Vagina (tissue), 2 donors: ENCODE measurements at regions not wholly inside any gene's neighbourhood (a gene's known extent, or its start where the extent isn't known, plus 50 kb on each side); places are given as distances from the start of the nearest gene placed in this dataset.
"Not testable (repeated sequence)": the region's sequence is repeated elsewhere in the genome, so short reads cannot be mapped to it uniquely, and the experiment has no call there.

Experiments used
- DNase-seq, 2 donors: peaks; one replicate each; pipeline ENCODE4 v3.0.0-alpha.2; 2017; ENCODE audit errors: extremely low spot score in 2 of 2
- H3K27ac ChIP-seq: fragments of 200-600 bp; sonication (generic); one replicate; pipeline ENCODE4 v1.5.1; 2019
- H3K27me3 ChIP-seq: fragments of 200-600 bp; sonication (generic); one replicate; pipeline ENCODE4 v1.5.1; 2019
- H3K36me3 ChIP-seq, 2 donors: fragments of 200-600 bp; sonication (generic); one replicate each; pipeline ENCODE4 v1.5.1; 2017 to 2019
- H3K4me1 ChIP-seq: fragments of 200-600 bp; sonication (generic); one replicate; pipeline ENCODE4 v1.5.1; 2019
- H3K4me3 ChIP-seq, 2 donors: fragments of 200-600 bp; sonication (generic); 1 replicate in 1 of 2; 2 replicates in 1 of 2; pipeline ENCODE4 v1.5.1; 2016 to 2019
- H3K9me3 ChIP-seq: fragments of 200-600 bp; sonication (generic); one replicate; pipeline ENCODE4 v1.5.1; 2019
- CTCF ChIP-seq, 3 experiments: fragments of 450-650 bp in 2 of 3; fragments of 200-600 bp in 1 of 3; sonication (generic) in 1 of 3; IDR thresholded peaks; one replicate each; pipeline ENCODE4 v1.5.1; 2017 to 2019; ENCODE audit warnings: antibody characterized with exemption in 3 of 3, mild to moderate bottlenecking in 2 of 3, moderate library complexity in 2 of 3
- POLR2A ChIP-seq, 2 donors: fragments of 450-650 bp; IDR thresholded peaks; one replicate each; pipeline ENCODE4 v1.6.1; 2017; ENCODE audit warnings: antibody characterized with exemption in 2 of 2, mild to moderate bottlenecking in 2 of 2, moderate library complexity in 2 of 2
- POLR2AphosphoS5 ChIP-seq, 2 donors: sonication (generic); formaldehyde crosslinking; IDR thresholded peaks; one replicate each; pipeline ENCODE4 v1.9.0; 2017; ENCODE audit warnings: antibody characterized with exemption in 2 of 2, mild to moderate bottlenecking in 2 of 2, low read depth in 1 of 2; ENCODE audit not compliant: insufficient read depth in 1 of 2
- intact Hi-C: fragments of 100-400 bp; cut with DNase I; formaldehyde crosslinking; loops from one replicate; pipeline ENCODE4 v1.15.1; 2023

GRCh38 chr2:2728635-2729034 lies 397.6 kb upstream of the MYT1L start:
- Histone ChIP-seq H3K9me3 (no peaks in the 10 kb centered on the region), H3K27ac (no peak overlapping the region), H3K36me3 (no peaks in the 10 kb centered on the region), H3K4me1 (no peaks in the 10 kb centered on the region), H3K4me3 (no peak overlapping the region), H3K27me3 (no peaks in the 10 kb centered on the region)
- intact Hi-C loops: no loop called here
- TF ChIP-seq POLR2AphosphoS5 (IDR thresholded peaks at IDR 0.05; ENCODE audit: insufficient read depth in 1 of 2, low read depth in 1 of 2): no peak
- DNase-seq: no peak

- no peaks in the 10 kb centered on the region for H3K9me3 ChIP-seq
- no peak for DNase-seq
- no peak overlapping the region for H3K4me3 ChIP-seq
- H3K36me3 ChIP-seq: no peaks in the 10 kb centered on the region
- no peak overlapping the region for H3K27ac ChIP-seq
- intact Hi-C loops: no loop called here
- TF ChIP-seq POLR2AphosphoS5 (IDR thresholded peaks at IDR 0.05; ENCODE audit: insufficient read depth in 1 of 2, low read depth in 1 of 2) (no peak), POLR2A (IDR thresholded peaks at IDR 0.05) (no peak)
- no peaks in the 10 kb centered on the region for H3K4me1 ChIP-seq
- no peaks in the 10 kb centered on the region for H3K27me3 ChIP-seq
Observed at GRCh38 chr2:2727876-2728511, 396.9 kb upstream of the MYT1L start.

GRCh38 chr2:2726163-2726562 lies 395.1 kb upstream of the MYT1L start:
- TF ChIP-seq POLR2AphosphoS5 (IDR thresholded peaks at IDR 0.05; ENCODE audit: insufficient read depth in 1 of 2, low read depth in 1 of 2) (no peak), CTCF (IDR thresholded peaks at IDR 0.05) (no peak), POLR2A (IDR thresholded peaks at IDR 0.05) (no peak)
- intact Hi-C loops: no loop called here
- Histone ChIP-seq H3K4me1 (no peaks in the 10 kb centered on the region), H3K4me3 (no peak overlapping the region), H3K9me3 (no peaks in the 10 kb centered on the region), H3K27me3 (no peaks in the 10 kb centered on the region), H3K27ac (no peak overlapping the region), H3K36me3 (no peaks in the 10 kb centered on the region)
- DNase-seq: no peak

GRCh38 chr2:2723064-2723463 lies 392.0 kb upstream of the MYT1L start:
- TF ChIP-seq POLR2A (IDR thresholded peaks at IDR 0.05) (no peak), CTCF (IDR thresholded peaks at IDR 0.05) (no peak), POLR2AphosphoS5 (IDR thresholded peaks at IDR 0.05; ENCODE audit: insufficient read depth in 1 of 2, low read depth in 1 of 2) (no peak)
- H3K27me3 ChIP-seq: no peaks in the 10 kb centered on the region
- H3K4me1 ChIP-seq: no peaks in the 10 kb centered on the region
- no peaks in the 10 kb centered on the region for H3K9me3 ChIP-seq
- DNase-seq: no peak
- H3K36me3 ChIP-seq: no peaks in the 10 kb centered on the region
- no peak overlapping the region for H3K4me3 ChIP-seq
- intact Hi-C loops: no loop called here
- H3K27ac ChIP-seq: no peak overlapping the region

- intact Hi-C loops: no loop called here
- no peak for DNase-seq
- H3K9me3 ChIP-seq: no peaks in the 10 kb centered on the region
- H3K27me3 ChIP-seq: no peaks in the 10 kb centered on the region
- H3K36me3 ChIP-seq: no peaks in the 10 kb centered on the region
- no peaks in the 10 kb centered on the region for H3K4me1 ChIP-seq
- TF ChIP-seq POLR2AphosphoS5 (IDR thresholded peaks at IDR 0.05; ENCODE audit: insufficient read depth in 1 of 2, low read depth in 1 of 2): no peak
- TF ChIP-seq CTCF (IDR thresholded peaks at IDR 0.05): no peak
- TF ChIP-seq POLR2A (IDR thresholded peaks at IDR 0.05): no peak
- H3K4me3 ChIP-seq: no peak overlapping the region
- H3K27ac ChIP-seq: no peak overlapping the region
Observed at GRCh38 chr2:2721296-2721835, 390.3 kb upstream of the MYT1L start.

- H3K27ac ChIP-seq, DNase-seq, H3K4me3 ChIP-seq, H3K27me3 ChIP-seq, H3K9me3 ChIP-seq, H3K4me1 ChIP-seq, H3K36me3 ChIP-seq, intact Hi-C loops: not testable (repeated sequence)
Observed at GRCh38 chr2:2720806-2721205, 389.7 kb upstream of the MYT1L start.
